HEK293T (cell line): ENCODE measurements at regions not wholly inside any gene's neighbourhood (a gene's known extent, or its start where the extent isn't known, plus 50 kb on each side); places are given as distances from the start of the nearest gene placed in this dataset.

Source experiments
- CTCF ChIA-PET: fragments of 350-600 bp; formaldehyde crosslinking; extraction: SDS; loops from one replicate; lab custom pipeline; 2021; ENCODE audit warnings: antibody characterized with exemption, inconsistent platforms; lab: Yijun Ruan, JAX
- POLR2A ChIA-PET: fragments of 350-600 bp; formaldehyde crosslinking; extraction: SDS; loops from one replicate; lab custom pipeline; 2020; ENCODE audit warnings: antibody characterized with exemption, inconsistent platforms; lab: Yijun Ruan, JAX
- DNase-seq: peaks from one replicate; pipeline ENCODE4 v3.0.0; 2012; ENCODE audit warnings: mixed read lengths; ENCODE audit errors: extremely low spot score
- ARNT ChIP-seq: fragments of 450-650 bp; IDR thresholded peaks from 2 replicates; pipeline ENCODE4 v1.6.1; 2017; ENCODE audit warnings: mild to moderate bottlenecking
- BHLHE40 ChIP-seq: fragments of 450-650 bp; IDR thresholded peaks from 2 replicates; pipeline ENCODE4 v1.6.1; 2016; ENCODE audit warnings: mild to moderate bottlenecking, moderate library complexity, borderline replicate concordance
- CTBP1 ChIP-seq: fragments of 450-650 bp; IDR thresholded peaks from 2 replicates; pipeline ENCODE4 v1.6.1; 2016; ENCODE audit warnings: borderline replicate concordance
- ELF4 ChIP-seq: fragments of 450-650 bp; IDR thresholded peaks from 2 replicates; pipeline ENCODE4 v1.6.1; 2017; ENCODE audit warnings: antibody characterized with exemption
- FOXA1 ChIP-seq: fragments of 450-650 bp; IDR thresholded peaks from 2 replicates; pipeline ENCODE4 v1.6.1; 2016; ENCODE audit warnings: mild to moderate bottlenecking
- FOXK2 ChIP-seq: fragments of 450-650 bp; IDR thresholded peaks from 2 replicates; pipeline ENCODE4 v1.6.1; 2016; ENCODE audit warnings: mild to moderate bottlenecking
- FOXM1 ChIP-seq: fragments of 450-650 bp; IDR thresholded peaks from 2 replicates; pipeline ENCODE4 v1.6.1; 2017; ENCODE audit warnings: mild to moderate bottlenecking, borderline replicate concordance
- HDGF ChIP-seq: fragments of 450-650 bp; IDR thresholded peaks from 2 replicates; pipeline ENCODE4 v1.6.1; 2017; ENCODE audit warnings: antibody characterized with exemption, borderline replicate concordance
- L3MBTL2 ChIP-seq: fragments of 450-650 bp; conservative IDR thresholded peaks from 2 replicates; pipeline ENCODE4 v1.6.1; 2016; ENCODE audit warnings: mild to moderate bottlenecking
- LEF1 ChIP-seq: fragments of 450-650 bp; IDR thresholded peaks from 2 replicates; pipeline ENCODE4 v1.6.1; 2017; ENCODE audit warnings: mild to moderate bottlenecking, borderline replicate concordance
- NFRKB ChIP-seq: fragments of 450-650 bp; IDR thresholded peaks from 2 replicates; pipeline ENCODE4 v1.6.1; 2016; ENCODE audit warnings: mild to moderate bottlenecking, moderate library complexity
- PKNOX1 ChIP-seq: fragments of 450-650 bp; IDR thresholded peaks from 2 replicates; pipeline ENCODE4 v1.6.1; 2016
- SP1 ChIP-seq: fragments of 450-650 bp; IDR thresholded peaks from 2 replicates; pipeline ENCODE4 v1.6.1; 2017
- SUZ12 ChIP-seq: fragments of 450-650 bp; IDR thresholded peaks from 2 replicates; pipeline ENCODE4 v1.6.1; 2016; ENCODE audit warnings: mild to moderate bottlenecking
- TARDBP ChIP-seq: fragments of 450-650 bp; IDR thresholded peaks from 2 replicates; pipeline ENCODE4 v1.6.1; 2016
- ZNF384 ChIP-seq: fragments of 450-650 bp; IDR thresholded peaks from 2 replicates; pipeline ENCODE4 v1.6.1; 2016

DNA sequence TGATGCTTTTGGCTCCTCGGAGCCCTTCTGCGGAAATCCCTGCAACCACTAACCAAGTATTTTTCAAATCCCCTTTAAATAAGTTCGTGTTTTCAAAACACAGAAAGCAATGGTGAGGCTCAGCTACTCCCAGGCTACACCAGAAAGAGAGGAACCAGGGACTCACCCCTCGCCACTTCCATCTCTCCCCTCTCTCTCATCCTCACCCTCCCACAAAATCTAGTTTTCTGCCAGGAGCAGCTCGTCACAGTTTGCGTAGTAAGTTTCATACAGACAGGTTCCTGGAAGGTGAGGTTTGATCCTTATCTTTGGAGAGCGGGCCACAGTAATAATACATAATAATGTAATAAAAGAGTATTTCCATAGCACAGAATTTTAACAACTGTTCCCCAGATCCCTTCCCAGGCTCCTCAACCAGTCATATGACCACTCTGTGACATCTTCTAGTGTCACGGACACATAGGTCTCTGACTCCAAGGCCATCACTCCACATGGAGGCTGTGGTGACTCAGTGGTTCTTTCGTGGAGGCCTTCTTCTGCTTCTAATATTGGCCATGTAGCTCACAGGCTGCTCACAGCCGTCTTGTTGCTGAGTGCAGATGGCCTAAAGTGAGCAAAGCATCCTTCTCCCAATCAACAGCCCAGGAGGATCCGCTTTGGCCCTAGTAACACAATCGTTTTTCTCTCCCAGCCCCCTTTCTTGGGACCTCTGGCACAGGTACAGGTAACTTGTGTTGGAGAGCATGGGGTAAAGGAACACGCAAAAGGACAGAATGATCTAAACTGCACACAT, 295.7 kb downstream of the CDC5L start:
- POLR2A ChIA-PET = no interaction called here
- CTCF ChIA-PET = no interaction called here
- DNase-seq = no peak
- no peak for TF ChIP-seq TARDBP
- no peak for TF ChIP-seq BHLHE40
- TF ChIP-seq FOXK2 = no peak
- no peak for TF ChIP-seq FOXA1
- TF ChIP-seq LEF1 = no peak
- no peak for TF ChIP-seq ELF4
- no peak for TF ChIP-seq HDGF
- no peak for TF ChIP-seq L3MBTL2
- TF ChIP-seq PKNOX1 = no peak
- TF ChIP-seq ARNT = no peak
- no peak for TF ChIP-seq FOXM1
- TF ChIP-seq ZNF384 = no peak
- no peak for TF ChIP-seq NFRKB
- no peak for TF ChIP-seq CTBP1
- no peak for TF ChIP-seq SP1
- no peak for TF ChIP-seq SUZ12

DNA sequence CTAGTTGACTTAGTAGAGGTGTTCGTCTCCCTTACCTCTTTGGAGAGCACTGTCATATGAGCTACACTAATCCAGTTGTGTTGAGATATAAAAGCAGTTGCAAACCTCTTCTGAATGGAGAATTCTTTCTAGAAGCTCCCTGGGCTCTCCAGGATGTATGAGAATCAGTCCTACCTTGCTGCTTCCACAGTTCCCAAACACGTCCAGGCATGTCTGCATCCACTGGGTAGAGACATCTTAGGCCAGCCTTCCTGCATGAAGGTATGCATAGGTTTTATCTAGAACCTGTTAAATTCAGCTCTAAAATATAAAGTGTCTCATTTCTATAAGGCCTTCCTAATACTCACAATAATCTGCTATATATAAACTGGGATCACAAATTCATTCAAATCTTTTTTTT, 297.7 kb downstream of the CDC5L start:
- CTCF ChIA-PET = interaction anchor here (0.6 to 1.2 kb wide), 3 partner anchors 29 to 1248 kb away, joined by 3 to 8 read pairs (median 3); no protein-coding TSS in a partner anchor
- DNase-seq = no peak
- TF ChIP-seq L3MBTL2 = no peak
- no peak for TF ChIP-seq LEF1
- TF ChIP-seq SP1 = no peak
- TF ChIP-seq TARDBP = no peak
- TF ChIP-seq BHLHE40 = no peak
- TF ChIP-seq NFRKB = no peak
- POLR2A ChIA-PET = no interaction called here

DNA sequence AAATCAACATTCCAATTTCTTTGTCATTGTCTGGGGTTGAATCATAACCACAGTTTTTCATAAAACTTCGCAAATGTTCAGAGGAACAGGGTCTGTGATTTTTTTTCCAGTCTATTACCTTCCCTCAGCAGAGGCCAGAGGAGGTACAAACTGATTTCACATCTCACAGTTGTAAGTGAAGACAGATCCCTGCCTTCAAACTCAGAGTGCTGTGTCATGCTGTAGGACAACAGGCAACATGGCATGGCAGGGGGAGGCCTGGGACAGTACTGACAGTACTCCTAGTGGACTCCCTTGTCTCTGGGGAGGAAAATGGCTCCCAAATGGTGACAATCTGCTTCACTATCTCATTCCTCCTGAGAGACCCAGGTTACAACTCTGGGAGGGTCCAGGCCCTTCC, 308.6 kb downstream of the CDC5L start:
- ChIA-PET POLR2A (no interaction called here), CTCF (no interaction called here)
- no peak for TF ChIP-seq FOXM1
- no peak for TF ChIP-seq ELF4
- no peak for TF ChIP-seq ARNT
- TF ChIP-seq L3MBTL2 = no peak
- no peak for TF ChIP-seq PKNOX1
- no peak for TF ChIP-seq SP1
- TF ChIP-seq HDGF = no peak
- TF ChIP-seq FOXA1 = no peak
- TF ChIP-seq NFRKB = no peak
- no peak for TF ChIP-seq LEF1
- no peak for TF ChIP-seq FOXK2
- no peak for TF ChIP-seq SUZ12
- TF ChIP-seq TARDBP = no peak
- no peak for TF ChIP-seq ZNF384
- TF ChIP-seq CTBP1 = no peak
- TF ChIP-seq BHLHE40 = no peak

GRCh38 chr6:44696686-44697085, 309.2 kb downstream of the CDC5L start:
- ChIA-PET CTCF (interaction anchor here (0.5 kb wide), 1 partner anchor 226 kb away, joined by 4 read pairs; no protein-coding TSS in a partner anchor), POLR2A (no interaction called here)
- no peak for TF ChIP-seq FOXK2
- TF ChIP-seq L3MBTL2 = no peak
- no peak for TF ChIP-seq FOXA1
- no peak for TF ChIP-seq TARDBP
- TF ChIP-seq NFRKB = no peak
- no peak for TF ChIP-seq ELF4
- no peak for TF ChIP-seq HDGF
- no peak for TF ChIP-seq LEF1
- no peak for TF ChIP-seq PKNOX1
- TF ChIP-seq CTBP1 = no peak
- TF ChIP-seq FOXM1 = no peak
- TF ChIP-seq SUZ12 = no peak
- no peak for TF ChIP-seq BHLHE40
- TF ChIP-seq SP1 = no peak
- no peak for TF ChIP-seq ZNF384
- no peak for TF ChIP-seq ARNT
- no peak for DNase-seq

More for the DNA sequence above, 308.6 kb downstream of the CDC5L start:
- DNase-seq = no peak

DNA sequence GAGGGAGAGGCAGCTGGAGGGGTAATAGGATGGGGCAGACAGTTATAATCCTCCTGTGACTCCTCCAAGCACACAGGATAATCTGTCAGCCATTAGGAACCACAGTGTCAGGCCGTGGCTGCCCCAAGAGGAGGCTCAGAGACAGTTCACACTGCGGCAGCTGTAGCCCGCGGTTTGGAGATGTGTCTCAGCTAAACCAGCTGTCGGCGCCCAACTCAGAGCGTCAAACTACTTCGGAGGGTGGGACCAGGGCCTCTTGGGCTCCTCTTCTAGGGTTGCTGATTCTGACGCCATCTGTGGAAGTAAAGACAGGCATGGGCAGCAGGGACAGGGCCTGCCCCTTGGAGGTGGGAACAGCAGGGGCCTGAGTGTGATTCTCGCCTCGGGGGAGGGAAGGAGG, 309.8 kb downstream of the CDC5L start:
- ChIA-PET POLR2A (no interaction called here), CTCF (interaction anchor here (0.5 to 1.0 kb wide), 3 partner anchors 42 to 586 kb away, joined by 3 to 4 read pairs (median 3); no protein-coding TSS in a partner anchor)
- TF ChIP-seq TARDBP = no peak
- no peak for DNase-seq

DNA sequence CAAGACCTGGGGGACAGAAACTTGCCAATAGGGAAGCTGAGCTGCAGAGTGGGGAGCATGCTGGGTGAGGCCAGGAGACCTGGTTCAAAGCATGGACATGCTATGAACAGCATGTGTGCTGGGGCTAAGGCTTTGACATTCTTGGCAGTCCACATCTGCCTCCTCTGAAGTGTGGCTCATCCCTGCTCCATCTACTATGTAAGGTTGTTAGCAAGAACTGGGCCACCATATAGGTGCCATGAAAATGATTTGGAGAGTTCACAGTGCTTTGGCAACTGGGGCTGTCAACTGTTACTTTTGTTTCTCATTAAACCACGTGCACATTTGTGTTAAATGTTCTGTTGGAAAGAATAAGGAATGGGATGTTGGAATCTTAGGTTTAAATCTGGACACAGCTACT, 311.1 kb downstream of the CDC5L start:
- TF ChIP-seq BHLHE40 (no peak), HDGF (no peak), CTBP1 (no peak), TARDBP (no peak), FOXK2 (no peak), ARNT (no peak), PKNOX1 (no peak), NFRKB (no peak), L3MBTL2 (no peak), ELF4 (no peak), FOXM1 (no peak)
- ChIA-PET CTCF (no interaction called here), POLR2A (no interaction called here)
- DNase-seq = no peak
